Esophagus muscularis mucosa (tissue), 3 donors: ENCODE measurements at regions not wholly inside any gene's neighbourhood (a gene's known extent, or its start where the extent isn't known, plus 50 kb on each side); places are given as distances from the start of the nearest gene placed in this dataset.
"Not testable (repeated sequence)": the region's sequence is repeated elsewhere in the genome, so short reads cannot be mapped to it uniquely, and the experiment has no call there.

Experiments used
- CTCF ChIP-seq, 3 experiments: fragments of 200-600 bp in 2 of 3; fragments of 450-650 bp in 1 of 3; sonication (generic) in 2 of 3; IDR thresholded peaks; one replicate each; pipeline ENCODE4 v1.5.1; 2017 to 2019; ENCODE audit warnings: antibody characterized with exemption in 3 of 3, mild to moderate bottlenecking in 2 of 3, moderate library complexity in 1 of 3
- POLR2AphosphoS5 ChIP-seq, 2 donors: sonication (generic); formaldehyde crosslinking; IDR thresholded peaks; one replicate each; pipeline ENCODE4 v1.6.1; 2017; ENCODE audit warnings: antibody characterized with exemption in 2 of 2

GRCh38 chr16:75881280-75881679, 155.0 kb upstream of the CPHXL start:
- not testable (repeated sequence) for TF ChIP-seq CTCF, POLR2AphosphoS5 (IDR thresholded peaks at IDR 0.05)
